Nephron progenitor cell (in vitro differentiated cells): ENCODE measurements at regions not wholly inside any gene's neighbourhood (a gene's known extent, or its start where the extent isn't known, plus 50 kb on each side); places are given as distances from the start of the nearest gene placed in this dataset.
A peak's percentile ranks its signal among the peaks of the same experiment; 100 is the strongest.

Experiments
- DNase-seq: peaks from one replicate; pipeline ENCODE4 v3.0.0; 2021
- H3K27ac Mint-ChIP-seq: 2 replicates; pipeline ENCODE4 v1.8.0; 2021; ENCODE audit warnings: mild to moderate bottlenecking, moderate library complexity, mixed read lengths
- H3K27me3 Mint-ChIP-seq: 2 replicates; pipeline ENCODE4 v1.8.0; 2021; ENCODE audit warnings: mild to moderate bottlenecking, low read depth, mixed read lengths; ENCODE audit not compliant: poor library complexity
- H3K36me3 Mint-ChIP-seq: 2 replicates; pipeline ENCODE4 v1.8.0; 2021; ENCODE audit warnings: low read depth, mixed read lengths
- H3K4me1 Mint-ChIP-seq: 2 replicates; pipeline ENCODE4 v1.8.0; 2021; ENCODE audit warnings: mixed read lengths
- H3K4me3 Mint-ChIP-seq: 2 replicates; pipeline ENCODE4 v1.8.0; 2021; ENCODE audit warnings: mild to moderate bottlenecking, moderate library complexity, mixed read lengths
- H3K9me3 Mint-ChIP-seq: 2 replicates; pipeline ENCODE4 v1.8.0; 2021; ENCODE audit warnings: mild to moderate bottlenecking, moderate library complexity, mixed read lengths
- CTCF ChIP-seq: fragments of 200-600 bp; sonication (generic); IDR thresholded peaks from 2 replicates; pipeline ENCODE4 v1.5.0; 2021; ENCODE audit warnings: antibody characterized with exemption

GRCh38 chr16:17529982-17530760, 59.4 kb upstream of the XYLT1 start:
- H3K4me3 Mint-ChIP-seq = no peak overlapping the region
- no peak for TF ChIP-seq CTCF
- H3K27ac Mint-ChIP-seq = no peak overlapping the region
- DNase-seq = no peak
- peaks cover 20% of the 10 kb centered on the region for H3K9me3 Mint-ChIP-seq
- no peaks in the 10 kb centered on the region for H3K4me1 Mint-ChIP-seq
- no peaks in the 10 kb centered on the region for H3K36me3 Mint-ChIP-seq
- H3K27me3 Mint-ChIP-seq = peaks cover 16% of the 10 kb centered on the region

- Mint-ChIP-seq H3K36me3 (no peaks in the 10 kb centered on the region), H3K27me3 (peaks cover 15% of the 10 kb centered on the region)
These were observed 56.5 kb upstream of the XYLT1 start for GRCh38 chr16:17526956-17527937.

DNA sequence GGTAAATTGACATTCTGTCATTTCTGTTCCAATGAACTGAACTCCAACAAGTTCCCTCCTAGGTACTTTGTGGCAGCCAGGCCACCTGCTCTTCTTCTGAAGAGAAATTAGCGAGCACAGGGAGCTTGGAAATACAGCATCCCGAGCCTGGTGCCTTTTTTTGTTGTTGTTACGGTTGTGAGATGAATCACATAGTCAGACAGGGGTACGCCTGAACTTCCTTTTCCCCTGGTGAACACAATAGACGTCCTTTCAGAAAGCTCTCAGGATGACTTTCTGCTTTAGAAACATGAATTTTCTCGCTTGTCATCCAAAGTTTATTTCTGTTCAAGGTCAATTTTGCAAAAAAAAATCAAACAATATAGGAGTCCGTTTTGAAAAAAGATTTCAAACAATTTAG, 53.9 kb upstream of the XYLT1 start:
- H3K4me1 Mint-ChIP-seq = no peaks in the 10 kb centered on the region
- H3K4me3 Mint-ChIP-seq = no peak overlapping the region
- H3K27me3 Mint-ChIP-seq = peaks cover 18% of the 10 kb centered on the region
- no peak for TF ChIP-seq CTCF
- no peak for DNase-seq
- H3K9me3 Mint-ChIP-seq = peaks cover 3% of the 10 kb centered on the region
- H3K27ac Mint-ChIP-seq = no peak overlapping the region
- H3K36me3 Mint-ChIP-seq = no peaks in the 10 kb centered on the region

More at GRCh38 chr16:17526956-17527937, 56.5 kb upstream of the XYLT1 start:
- peaks cover 18% of the 10 kb centered on the region for H3K9me3 Mint-ChIP-seq
- no peak for TF ChIP-seq CTCF
- H3K4me3 Mint-ChIP-seq = no peak overlapping the region
- DNase-seq = no peak
- H3K27ac Mint-ChIP-seq = peak overlapping the region; percentile 4
- H3K4me1 Mint-ChIP-seq = no peaks in the 10 kb centered on the region

- peaks cover 15% of the 10 kb centered on the region for H3K27me3 Mint-ChIP-seq
- H3K36me3 Mint-ChIP-seq = no peaks in the 10 kb centered on the region
- no peak for TF ChIP-seq CTCF
- no peak overlapping the region for H3K4me3 Mint-ChIP-seq
- H3K4me1 Mint-ChIP-seq = no peaks in the 10 kb centered on the region
- DNase-seq = no peak
- H3K27ac Mint-ChIP-seq = no peak overlapping the region
- H3K9me3 Mint-ChIP-seq = no peaks in the 10 kb centered on the region
These were observed 49.8 kb upstream of the XYLT1 start for GRCh38 chr16:17520561-17520960.
